ENCODE measurements at regions not wholly inside any gene's neighbourhood (a gene's known extent, or its start where the extent isn't known, plus 50 kb on each side); places are given as distances from the start of the nearest gene placed in this dataset.

- H3K27ac ChIP-seq (ENCODE audit: low read length) = no peak overlapping the region
- DNase-seq (ENCODE audit: low read depth, low spot score) = no peak
- H3K9me3 ChIP-seq (ENCODE audit: control insufficient read depth, insufficient read depth, low read depth, low read length) = no peaks in the 10 kb centered on the region
- no peak for TF ChIP-seq REST (IDR thresholded peaks at IDR 0.05; ENCODE audit: insufficient read depth in 1 of 2, low read depth in 2 of 2, low read length in 1 of 2)
- TF ChIP-seq SIN3A (IDR thresholded peaks at IDR 0.05; ENCODE audit: borderline replicate concordance, insufficient read depth, low read depth, low read length) = no peak
- TF ChIP-seq TCF7L2 (IDR thresholded peaks at IDR 0.05; ENCODE audit: low read depth, low read length) = no peak
- no peak for TF ChIP-seq CTCF (IDR thresholded peaks at IDR 0.05)
- TF ChIP-seq POLR2AphosphoS5 (IDR thresholded peaks at IDR 0.05; ENCODE audit: low read depth, low read length) = no peak
- no peak overlapping the region for H3K4me3 ChIP-seq (ENCODE audit: low read depth in 2 of 2, low read length in 2 of 2)
- H3K36me3 ChIP-seq (ENCODE audit: control insufficient read depth, insufficient read depth, low read length) = no peaks in the 10 kb centered on the region
- H3K4me1 ChIP-seq (ENCODE audit: control insufficient read depth, insufficient read depth, low read length) = no peaks in the 10 kb centered on the region
- in situ Hi-C loops (cut with HindIII; ENCODE audit: low pct_unique_long_range_greater_than_20kb, low sequenced_read_pairs) = no loop called here
- intact Hi-C loops (cut with micrococcal nuclease; ENCODE audit: unreplicated experiment) = no loop called here
- no peak for ATAC-seq
- CTCF ChIA-PET = no interaction called here
- POLR2A ChIA-PET = no interaction called here
- no TSS peak for BruUV-seq (replicated peaks)
- no peaks in the 10 kb centered on the region for H3K27me3 ChIP-seq (ENCODE audit: control insufficient read depth, insufficient read depth, low read length)
Observed at GRCh38 chr6:4533576-4533975, 242.6 kb upstream of the CDYL start.

- DNase-seq (ENCODE audit: low read depth, low spot score) = no peak
- H3K4me3 ChIP-seq (ENCODE audit: low read depth in 2 of 2, low read length in 2 of 2) = no peak overlapping the region
- in situ Hi-C loops (cut with HindIII; ENCODE audit: low pct_unique_long_range_greater_than_20kb, low sequenced_read_pairs) = no loop called here
- intact Hi-C loops (cut with micrococcal nuclease; ENCODE audit: unreplicated experiment) = no loop called here
- ChIA-PET CTCF (no interaction called here), POLR2A (no interaction called here)
- BruUV-seq (replicated peaks) = no TSS peak
- H3K27ac ChIP-seq (ENCODE audit: low read length) = no peak overlapping the region
- no peak for ATAC-seq
- no peak for TF ChIP-seq REST (IDR thresholded peaks at IDR 0.05; ENCODE audit: insufficient read depth in 1 of 2, low read depth in 2 of 2, low read length in 1 of 2)
- no peak for TF ChIP-seq CTCF (IDR thresholded peaks at IDR 0.05)
- TF ChIP-seq SIN3A (IDR thresholded peaks at IDR 0.05; ENCODE audit: borderline replicate concordance, insufficient read depth, low read depth, low read length) = no peak
- no peak for TF ChIP-seq TCF7L2 (IDR thresholded peaks at IDR 0.05; ENCODE audit: low read depth, low read length)
- TF ChIP-seq POLR2AphosphoS5 (IDR thresholded peaks at IDR 0.05; ENCODE audit: low read depth, low read length) = no peak
- H3K36me3 ChIP-seq (ENCODE audit: control insufficient read depth, insufficient read depth, low read length) = no peaks in the 10 kb centered on the region
- no peaks in the 10 kb centered on the region for H3K27me3 ChIP-seq (ENCODE audit: control insufficient read depth, insufficient read depth, low read length)
- no peaks in the 10 kb centered on the region for H3K4me1 ChIP-seq (ENCODE audit: control insufficient read depth, insufficient read depth, low read length)
- H3K9me3 ChIP-seq (ENCODE audit: control insufficient read depth, insufficient read depth, low read depth, low read length) = no peaks in the 10 kb centered on the region
Observed at GRCh38 chr6:4531406-4531805, 244.8 kb upstream of the CDYL start.

Measured in Panc1 (cell line).